ENCODE measurements at regions not wholly inside any gene's neighbourhood (a gene's known extent, or its start where the extent isn't known, plus 50 kb on each side); places are given as distances from the start of the nearest gene placed in this dataset.

GRCh38 chr1:79517470-79518224 lies 511.1 kb upstream of the ADGRL4 start (continued):
- TF ChIP-seq USF2 (IDR thresholded peaks at IDR 0.05; ENCODE audit: low read length): no peak
- no peak for TF ChIP-seq HDAC6 (IDR thresholded peaks at IDR 0.05; ENCODE audit: low read depth, low read length)
- no peak for TF ChIP-seq SIRT6 (IDR thresholded peaks at IDR 0.05; ENCODE audit: low read length)

Measured in H1 (cell line).